Smooth muscle cell of the brain vasculature (primary cell): ENCODE measurements at regions not wholly inside any gene's neighbourhood (a gene's known extent, or its start where the extent isn't known, plus 50 kb on each side); places are given as distances from the start of the nearest gene placed in this dataset.

Source experiments
- DNase-seq: peaks from one replicate; pipeline ENCODE4 v3.0.0-alpha.2; 2012; ENCODE audit warnings: low read depth, low spot score

- no peak for DNase-seq
Measured at GRCh38 chr14:97848317-97848980, 1051.3 kb downstream of the VRK1 start.

- DNase-seq = no peak
Measured at GRCh38 chr14:97850466-97850865, 1053.3 kb downstream of the VRK1 start.

- no peak for DNase-seq
Measured at GRCh38 chr14:97850886-97851285, 1053.7 kb downstream of the VRK1 start.

GRCh38 chr14:97851428-97851995 is 1054.3 kb downstream of the VRK1 start:
- DNase-seq = no peak

GRCh38 chr14:97854918-97855317 is 1057.7 kb downstream of the VRK1 start:
- no peak for DNase-seq

GRCh38 chr14:97866195-97866594 is 1069.0 kb downstream of the VRK1 start:
- DNase-seq = no peak

GRCh38 chr14:97866664-97867063 is 1069.5 kb downstream of the VRK1 start:
- no peak for DNase-seq

GRCh38 chr14:97873291-97873690 is 1076.1 kb downstream of the VRK1 start:
- DNase-seq = no peak

GRCh38 chr14:97874394-97874793 is 1077.2 kb downstream of the VRK1 start:
- DNase-seq = no peak

GRCh38 chr14:97878206-97878605 is 1081.0 kb downstream of the VRK1 start:
- DNase-seq = no peak

- DNase-seq = no peak
Measured at GRCh38 chr14:97878727-97879126, 1081.5 kb downstream of the VRK1 start.

- no peak for DNase-seq
Measured at GRCh38 chr14:97887690-97888089, 1090.5 kb downstream of the VRK1 start.

GRCh38 chr14:97888331-97888730 is 1091.1 kb downstream of the VRK1 start:
- DNase-seq = no peak

- no peak for DNase-seq
Measured at GRCh38 chr14:97891515-97891914, 1094.3 kb downstream of the VRK1 start.

- no peak for DNase-seq
Measured at GRCh38 chr14:97894552-97894951, 1097.4 kb downstream of the VRK1 start.

GRCh38 chr14:97900196-97900854 is 1103.1 kb downstream of the VRK1 start:
- DNase-seq = no peak

- DNase-seq = no peak
Measured at GRCh38 chr14:97902630-97903029, 1105.4 kb downstream of the VRK1 start.

GRCh38 chr14:97903821-97904220 is 1106.6 kb downstream of the VRK1 start:
- no peak for DNase-seq

GRCh38 chr14:97912217-97912616 is 1115.0 kb downstream of the VRK1 start:
- DNase-seq = no peak

GRCh38 chr14:97916100-97916499 is 1118.9 kb downstream of the VRK1 start:
- no peak for DNase-seq

- DNase-seq = no peak
Measured at GRCh38 chr14:97916669-97917568, 1119.7 kb downstream of the VRK1 start.

GRCh38 chr14:97920201-97920600 is 1123.0 kb downstream of the VRK1 start:
- DNase-seq = no peak
